PFSK-1 (cell line): ENCODE measurements at regions not wholly inside any gene's neighbourhood (a gene's known extent, or its start where the extent isn't known, plus 50 kb on each side); places are given as distances from the start of the nearest gene placed in this dataset.

ENCODE experiments used
- POLR2AphosphoS5 ChIP-seq: IDR thresholded peaks from 2 replicates; pipeline ENCODE4 v1.6.1; 2012; ENCODE audit warnings: low read depth, mild to moderate bottlenecking, control low read depth, low read length, moderate library complexity
- SIN3A ChIP-seq: IDR thresholded peaks from 2 replicates; pipeline ENCODE4 v1.6.1; 2012; ENCODE audit warnings: mild to moderate bottlenecking, low read length, moderate library complexity, borderline replicate concordance; ENCODE audit not compliant: insufficient read depth
- TAF1 ChIP-seq: IDR thresholded peaks from 2 replicates; pipeline ENCODE4 v1.6.1; 2012; ENCODE audit warnings: low read length, control low read depth, borderline replicate concordance; ENCODE audit not compliant: insufficient read depth
- TF ChIP-seq, protein P1 (sequence below), 2 experiments: IDR thresholded peaks; 2 replicates each; pipeline versions ENCODE4 v1.6.1 to v1.8.0; 2011 to 2012; ENCODE audit warnings: low read depth in 2 of 2, low read length in 2 of 2, control low read depth in 1 of 2, inconsistent platforms in 1 of 2, mild to moderate bottlenecking in 1 of 2, moderate library complexity in 1 of 2; ENCODE audit not compliant: insufficient read depth in 1 of 2

- TF ChIP-seq, protein P1, sequence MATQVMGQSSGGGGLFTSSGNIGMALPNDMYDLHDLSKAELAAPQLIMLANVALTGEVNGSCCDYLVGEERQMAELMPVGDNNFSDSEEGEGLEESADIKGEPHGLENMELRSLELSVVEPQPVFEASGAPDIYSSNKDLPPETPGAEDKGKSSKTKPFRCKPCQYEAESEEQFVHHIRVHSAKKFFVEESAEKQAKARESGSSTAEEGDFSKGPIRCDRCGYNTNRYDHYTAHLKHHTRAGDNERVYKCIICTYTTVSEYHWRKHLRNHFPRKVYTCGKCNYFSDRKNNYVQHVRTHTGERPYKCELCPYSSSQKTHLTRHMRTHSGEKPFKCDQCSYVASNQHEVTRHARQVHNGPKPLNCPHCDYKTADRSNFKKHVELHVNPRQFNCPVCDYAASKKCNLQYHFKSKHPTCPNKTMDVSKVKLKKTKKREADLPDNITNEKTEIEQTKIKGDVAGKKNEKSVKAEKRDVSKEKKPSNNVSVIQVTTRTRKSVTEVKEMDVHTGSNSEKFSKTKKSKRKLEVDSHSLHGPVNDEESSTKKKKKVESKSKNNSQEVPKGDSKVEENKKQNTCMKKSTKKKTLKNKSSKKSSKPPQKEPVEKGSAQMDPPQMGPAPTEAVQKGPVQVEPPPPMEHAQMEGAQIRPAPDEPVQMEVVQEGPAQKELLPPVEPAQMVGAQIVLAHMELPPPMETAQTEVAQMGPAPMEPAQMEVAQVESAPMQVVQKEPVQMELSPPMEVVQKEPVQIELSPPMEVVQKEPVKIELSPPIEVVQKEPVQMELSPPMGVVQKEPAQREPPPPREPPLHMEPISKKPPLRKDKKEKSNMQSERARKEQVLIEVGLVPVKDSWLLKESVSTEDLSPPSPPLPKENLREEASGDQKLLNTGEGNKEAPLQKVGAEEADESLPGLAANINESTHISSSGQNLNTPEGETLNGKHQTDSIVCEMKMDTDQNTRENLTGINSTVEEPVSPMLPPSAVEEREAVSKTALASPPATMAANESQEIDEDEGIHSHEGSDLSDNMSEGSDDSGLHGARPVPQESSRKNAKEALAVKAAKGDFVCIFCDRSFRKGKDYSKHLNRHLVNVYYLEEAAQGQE (IDR thresholded peaks at IDR 0.05; ENCODE audit: insufficient read depth in 1 of 2, low read depth in 2 of 2, low read length in 2 of 2), result no peak
- TF ChIP-seq POLR2AphosphoS5, result no peak
- TF ChIP-seq TAF1, result no peak
- no peak for TF ChIP-seq SIN3A
Measured at GRCh38 chr3:99084826-99085225, 183.3 kb upstream of the DCBLD2 start.
